NCI-H146 treated with DMSO at 0.1 percent for 48 hours (cell line): ENCODE measurements at regions not wholly inside any gene's neighbourhood (a gene's known extent, or its start where the extent isn't known, plus 50 kb on each side); places are given as distances from the start of the nearest gene placed in this dataset.
A peak's percentile ranks its signal among the peaks of the same experiment; 100 is the strongest.
"Not testable (repeated sequence)": the region's sequence is repeated elsewhere in the genome, so short reads cannot be mapped to it uniquely, and the experiment has no call there.

Source experiments
- DNase-seq: peaks from one replicate; lab custom pipeline; 2025; ENCODE audit not compliant: unreplicated experiment; lab: John Stamatoyannopoulos, UW

DNA sequence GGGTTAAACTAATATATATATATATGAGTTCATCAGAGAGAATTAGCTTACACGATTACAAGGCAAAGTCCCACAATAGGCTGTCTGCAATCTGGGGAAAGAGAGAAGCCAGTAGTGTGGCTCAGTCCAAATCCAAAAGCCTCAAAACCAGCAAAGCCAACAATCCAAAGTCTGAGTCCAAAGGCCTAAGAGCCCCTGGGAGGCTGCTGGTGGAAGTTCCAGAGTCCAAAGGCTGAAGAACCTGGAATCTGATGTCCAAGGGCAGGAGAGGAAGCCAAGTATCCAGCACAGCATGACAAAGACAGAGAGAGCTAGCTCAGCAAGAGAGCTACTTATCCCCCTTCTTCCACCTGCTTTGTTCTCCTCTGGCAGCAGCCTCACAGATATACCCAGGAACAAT is 274.7 kb upstream of the ID4 start:
- no peak for DNase-seq

- peak; percentile 11 for DNase-seq
Measured at GRCh38 chr6:19569563-19569962, 267.6 kb upstream of the ID4 start.

- no peak for DNase-seq
Measured at GRCh38 chr6:19571176-19571575, 266.0 kb upstream of the ID4 start.

- no peak for DNase-seq
Measured at GRCh38 chr6:19578481-19578880, 258.7 kb upstream of the ID4 start.

DNA sequence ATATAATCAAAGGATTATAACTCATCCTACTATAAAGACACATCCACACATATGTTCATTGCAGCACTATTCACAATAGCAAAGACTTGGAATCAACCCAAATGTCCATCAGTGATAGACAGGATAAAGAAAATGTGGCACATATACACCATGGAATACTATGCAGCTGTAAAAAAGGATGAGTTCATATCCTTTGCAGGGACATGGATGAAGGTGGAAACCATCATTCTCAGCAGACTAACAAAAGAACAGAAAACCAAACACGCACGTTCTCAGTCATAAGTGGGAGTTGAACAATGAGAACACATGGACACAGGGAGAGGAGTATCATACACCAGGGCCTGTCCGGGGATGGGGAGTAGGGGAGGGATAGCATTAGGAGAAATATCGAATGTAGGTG is 253.0 kb upstream of the ID4 start:
- DNase-seq = not testable (repeated sequence)

- DNase-seq = no peak
Measured at GRCh38 chr6:19587238-19587942, 249.8 kb upstream of the ID4 start.

GRCh38 chr6:19590501-19591131 is 246.6 kb upstream of the ID4 start:
- no peak for DNase-seq

DNA sequence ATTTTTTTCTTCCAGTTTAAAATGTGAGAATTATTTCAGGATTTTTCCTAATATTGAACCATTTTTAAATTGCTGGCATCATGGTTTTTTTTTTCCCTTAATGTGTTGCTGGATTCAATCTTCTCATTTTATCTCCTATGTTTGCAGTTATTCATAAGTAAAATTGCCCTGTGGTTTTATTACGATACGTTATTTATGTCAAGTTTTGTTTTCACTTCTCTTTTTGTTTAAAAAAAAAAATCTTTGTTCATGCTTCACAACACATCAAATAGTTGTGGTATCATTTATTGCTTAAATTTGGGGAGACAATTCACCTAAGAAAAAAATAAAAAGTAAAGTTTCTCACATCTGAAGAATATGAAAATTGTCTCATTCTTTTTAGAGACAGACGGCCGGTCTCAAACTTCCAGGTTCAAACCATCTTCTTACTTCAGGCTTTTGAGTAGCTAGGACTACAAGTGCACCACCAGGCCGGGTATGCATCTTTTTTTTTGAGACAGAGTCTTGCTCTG is 239.3 kb upstream of the ID4 start:
- no peak for DNase-seq

DNA sequence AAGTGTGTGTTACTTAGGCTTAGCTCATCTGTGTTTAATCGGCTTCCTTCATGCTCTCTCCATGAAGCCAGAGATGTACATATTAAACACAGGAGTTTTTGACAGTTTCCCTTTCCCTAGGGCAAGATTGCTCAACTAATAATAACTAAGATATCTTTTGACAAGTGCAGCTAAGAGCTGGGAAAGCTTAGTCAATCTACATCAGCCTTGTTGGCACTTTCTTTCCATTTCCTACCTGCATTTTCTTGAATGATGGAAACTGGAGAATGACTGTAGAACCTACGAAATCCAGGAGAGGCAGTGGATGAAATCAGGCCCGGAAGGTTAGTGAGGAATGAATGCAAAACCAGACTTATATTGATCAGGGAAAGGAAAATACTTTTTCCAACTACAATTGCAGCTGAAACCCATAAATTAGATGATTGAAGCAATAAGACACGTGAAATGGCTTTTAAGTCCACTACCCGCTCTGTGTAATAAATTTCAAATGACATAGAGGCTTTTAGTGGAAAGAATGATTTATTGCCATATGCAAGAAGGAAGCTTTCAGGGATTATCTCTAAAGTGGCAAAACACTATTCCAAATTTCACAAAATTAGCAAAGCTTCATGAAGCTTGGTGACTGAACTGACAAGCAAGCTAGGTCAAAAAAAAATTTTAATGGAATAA is 237.2 kb upstream of the ID4 start:
- DNase-seq = no peak

GRCh38 chr6:19602434-19603013 is 234.6 kb upstream of the ID4 start:
- DNase-seq = no peak

DNA sequence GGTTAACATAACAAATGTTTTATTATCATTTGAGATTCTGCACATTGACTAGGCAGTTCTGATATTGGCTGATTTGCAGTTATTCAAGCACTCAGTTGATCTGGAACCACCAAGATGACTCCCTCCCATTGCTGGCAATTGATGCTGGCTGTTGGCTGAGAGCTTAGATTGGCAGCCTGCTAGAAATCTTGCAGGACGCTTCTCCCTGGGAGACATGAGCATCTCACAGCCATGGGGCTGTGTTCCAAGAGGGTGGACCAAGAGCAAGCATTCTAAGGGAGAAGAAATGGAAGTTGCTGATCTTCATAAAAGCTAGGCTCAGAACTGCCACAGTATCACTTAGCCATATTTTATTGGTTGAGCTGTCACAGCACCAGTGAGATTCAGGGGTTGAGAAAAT is 233.4 kb upstream of the ID4 start:
- DNase-seq = no peak

DNA sequence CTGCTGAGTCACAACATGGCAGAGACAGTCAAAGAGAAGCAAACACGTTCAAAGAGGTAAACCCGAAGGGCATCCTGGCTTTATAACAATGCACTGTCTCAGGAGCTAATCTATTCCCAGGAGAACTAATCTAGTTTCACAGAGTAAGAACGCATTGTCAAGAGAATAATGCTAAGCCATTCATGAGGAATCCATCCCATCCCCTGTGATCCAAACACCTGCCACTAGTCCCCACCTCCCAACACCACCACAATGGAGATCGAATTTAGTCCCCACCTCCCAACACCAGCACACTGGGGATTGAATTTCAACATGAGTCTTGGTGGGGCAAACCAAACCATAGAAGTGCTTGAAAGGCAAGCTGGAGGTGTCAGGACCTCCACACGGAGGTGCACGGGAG is 231.5 kb upstream of the ID4 start:
- DNase-seq = no peak

- no peak for DNase-seq
Measured at GRCh38 chr6:19608546-19608945, 228.6 kb upstream of the ID4 start.

GRCh38 chr6:19609972-19610641 is 227.1 kb upstream of the ID4 start:
- no peak for DNase-seq

- DNase-seq = not testable (repeated sequence)
Measured at GRCh38 chr6:19612672-19613466, 224.3 kb upstream of the ID4 start.

DNA sequence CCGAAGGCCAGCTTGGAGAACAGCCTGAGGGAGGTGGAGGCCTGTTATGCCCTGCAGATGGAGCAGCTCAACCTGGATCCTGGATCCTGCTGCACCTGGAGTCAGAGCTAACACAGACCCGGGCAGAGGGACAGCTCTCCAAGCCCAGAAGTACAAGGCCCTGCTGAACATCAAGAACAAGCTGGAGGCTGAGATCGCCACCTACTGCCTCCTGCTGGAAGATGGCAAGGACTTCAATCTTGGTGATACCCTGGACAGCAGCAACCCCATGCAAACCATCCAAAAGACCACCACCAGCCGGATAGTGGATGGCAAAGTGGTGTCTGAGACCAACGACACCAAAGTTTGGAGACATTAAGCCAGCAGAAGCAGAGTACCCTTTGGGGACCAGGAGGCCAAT is 223.5 kb upstream of the ID4 start:
- DNase-seq = no peak

- DNase-seq = no peak
Measured at GRCh38 chr6:19616022-19616421, 221.1 kb upstream of the ID4 start.

- DNase-seq = no peak
Measured at GRCh38 chr6:19632230-19632629, 204.9 kb upstream of the ID4 start.

GRCh38 chr6:19632786-19633185 is 204.4 kb upstream of the ID4 start:
- DNase-seq = no peak

GRCh38 chr6:19635728-19636127 is 201.4 kb upstream of the ID4 start:
- no peak for DNase-seq
